HG03439 (cell line): ENCODE measurements at regions not wholly inside any gene's neighbourhood (a gene's known extent, or its start where the extent isn't known, plus 50 kb on each side); places are given as distances from the start of the nearest gene placed in this dataset.

Experiments
- ATAC-seq: cut with Tn5 transposase; IDR thresholded peaks from one replicate; pipeline ENCODE4 v1.9.1; 2021; ENCODE audit warnings: mild to moderate bottlenecking, moderate library complexity; ENCODE audit not compliant: unreplicated experiment

DNA sequence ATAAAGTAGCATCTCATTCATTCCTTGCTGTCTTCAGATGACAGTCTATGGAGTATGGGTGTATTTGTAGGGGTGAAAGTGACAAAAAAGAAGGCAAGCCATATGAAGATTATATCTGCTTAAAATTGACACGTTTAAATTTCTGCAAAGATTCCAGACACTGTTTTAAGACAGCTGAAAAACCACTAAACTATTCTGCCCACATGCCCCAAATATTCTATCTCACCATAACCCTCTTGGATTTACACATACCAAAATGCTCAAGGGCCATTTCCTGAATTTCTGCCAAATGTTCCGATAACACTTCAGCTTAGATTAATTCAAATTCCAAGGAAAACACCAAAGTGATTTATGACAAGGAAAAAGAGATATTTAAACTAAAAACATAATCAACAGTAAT is 99.9 kb upstream of the IL6 start:
- no peak for ATAC-seq

DNA sequence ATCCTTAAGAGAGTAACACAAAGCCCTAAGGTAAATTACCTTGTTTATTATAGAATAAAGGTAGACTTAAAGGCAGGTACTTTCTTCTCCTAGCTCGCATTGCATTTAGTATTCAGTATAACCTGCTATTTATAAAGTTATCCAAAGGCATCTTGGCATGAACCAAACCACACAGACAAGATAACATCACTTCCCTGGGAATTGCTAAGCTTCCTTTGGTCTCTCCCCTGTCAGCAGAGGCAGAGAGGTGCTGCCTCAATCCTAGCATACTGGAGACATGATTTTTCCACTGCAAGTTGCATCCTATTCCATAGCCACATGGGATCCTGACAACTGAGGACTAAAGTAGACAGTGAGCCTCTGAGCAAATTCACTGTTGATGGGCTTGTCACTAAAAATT is 101.7 kb upstream of the IL6 start:
- no peak for ATAC-seq

DNA sequence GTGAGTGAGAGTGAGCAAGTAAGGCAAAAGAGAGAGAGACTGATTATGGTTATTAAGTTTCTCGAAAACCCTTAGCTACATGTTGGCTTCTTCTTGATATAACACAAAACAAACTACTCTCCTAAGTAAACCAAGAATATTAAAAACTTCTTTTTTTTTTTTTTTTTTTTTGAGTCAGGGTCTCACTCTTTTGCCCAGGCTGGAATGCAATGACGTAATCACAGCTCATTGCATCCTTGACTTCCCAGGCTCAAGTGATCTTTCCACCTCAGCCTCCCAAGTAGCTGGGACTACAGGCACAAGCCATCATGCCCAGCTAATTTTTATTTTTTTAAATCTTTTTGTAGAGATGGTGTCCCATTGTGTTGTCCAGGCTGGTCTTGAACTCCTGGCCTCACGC is 102.2 kb upstream of the IL6 start:
- ATAC-seq: no peak

DNA sequence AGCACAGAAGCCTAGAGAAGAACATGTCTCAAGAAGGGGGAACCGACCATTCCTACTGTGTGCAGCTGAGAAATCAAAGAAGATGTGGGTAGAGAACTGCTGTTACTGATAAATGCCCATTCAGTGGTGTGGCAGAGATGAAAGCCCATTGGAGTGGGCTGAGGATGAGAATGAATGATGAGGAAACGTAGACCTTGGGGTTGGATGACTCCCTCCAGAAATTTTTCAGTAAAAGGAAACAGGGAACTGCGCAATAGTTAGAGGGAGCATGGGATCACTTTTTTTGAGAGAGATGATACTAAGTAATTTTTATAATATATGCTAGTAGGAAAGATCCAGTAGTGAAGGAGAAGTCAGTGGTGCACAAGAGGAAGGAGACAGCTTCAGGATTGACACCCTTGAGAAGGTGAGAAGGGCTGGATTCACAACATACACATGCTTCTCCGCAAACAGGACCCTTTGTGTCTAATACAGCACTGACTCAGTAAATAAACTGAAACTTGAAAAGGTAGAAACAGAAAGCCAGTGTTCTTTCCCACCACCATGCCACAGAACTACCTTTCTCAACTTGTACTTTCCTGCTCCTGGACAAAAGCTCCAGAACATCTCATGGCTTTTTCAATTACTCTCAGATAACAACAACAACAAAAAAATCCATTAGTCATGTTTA is 104.7 kb upstream of the IL6 start:
- ATAC-seq: no peak

DNA sequence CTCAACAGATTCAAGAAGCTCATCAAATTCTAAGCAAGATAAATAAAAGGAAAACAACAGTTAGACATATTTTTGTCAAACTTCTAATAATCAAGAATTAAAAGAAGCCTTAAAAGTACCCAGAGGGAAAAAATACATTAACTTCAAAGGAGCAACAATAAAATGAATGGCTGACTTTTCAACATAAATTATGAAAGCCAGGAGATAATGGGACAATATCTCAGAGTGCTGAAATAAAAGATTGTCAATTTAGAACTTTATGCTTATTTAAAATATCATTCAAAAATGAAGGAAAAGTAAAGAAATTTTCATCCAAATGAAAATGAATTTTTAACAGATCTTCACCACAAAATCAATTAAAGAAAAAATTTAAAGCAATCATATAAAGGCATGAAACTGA is 108.5 kb upstream of the IL6 start:
- no peak for ATAC-seq

DNA sequence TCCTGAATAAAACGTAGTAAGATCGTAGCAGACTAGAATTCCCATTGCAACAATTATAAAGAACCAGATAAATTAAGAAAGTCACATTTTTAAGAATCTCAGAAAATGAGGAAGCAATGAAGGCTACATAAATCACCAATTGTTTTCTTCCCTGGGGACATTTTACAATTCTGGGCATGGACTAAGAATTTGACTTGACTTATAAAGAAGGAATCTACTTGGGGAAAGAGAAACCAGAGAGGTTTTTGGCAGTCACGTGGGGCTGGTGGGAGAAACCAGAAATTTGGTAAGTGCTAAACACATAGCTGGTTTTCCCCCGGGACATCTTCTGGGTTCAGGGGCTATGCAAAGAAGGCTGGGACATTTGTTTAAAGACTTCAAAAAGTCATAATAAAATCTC is 109.8 kb upstream of the IL6 start:
- ATAC-seq: no peak

DNA sequence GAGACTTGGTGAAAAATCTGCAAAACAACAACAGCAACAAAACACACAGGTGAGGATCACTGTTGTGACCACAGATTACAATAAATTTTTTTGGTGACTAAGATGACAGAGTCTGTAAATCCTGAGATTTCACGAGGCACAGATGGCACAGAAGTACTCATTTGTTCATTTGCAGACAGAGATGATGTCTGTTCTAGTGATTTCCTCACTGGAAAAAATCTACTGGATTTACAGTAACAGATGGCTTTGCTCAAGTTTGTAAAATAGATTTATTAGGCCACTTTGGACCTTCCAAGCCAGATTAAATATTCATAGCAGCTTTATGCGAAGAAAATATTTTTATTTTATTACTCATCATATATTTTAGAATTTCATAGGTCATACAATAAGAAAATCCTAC is 113.5 kb upstream of the IL6 start:
- no peak for ATAC-seq

DNA sequence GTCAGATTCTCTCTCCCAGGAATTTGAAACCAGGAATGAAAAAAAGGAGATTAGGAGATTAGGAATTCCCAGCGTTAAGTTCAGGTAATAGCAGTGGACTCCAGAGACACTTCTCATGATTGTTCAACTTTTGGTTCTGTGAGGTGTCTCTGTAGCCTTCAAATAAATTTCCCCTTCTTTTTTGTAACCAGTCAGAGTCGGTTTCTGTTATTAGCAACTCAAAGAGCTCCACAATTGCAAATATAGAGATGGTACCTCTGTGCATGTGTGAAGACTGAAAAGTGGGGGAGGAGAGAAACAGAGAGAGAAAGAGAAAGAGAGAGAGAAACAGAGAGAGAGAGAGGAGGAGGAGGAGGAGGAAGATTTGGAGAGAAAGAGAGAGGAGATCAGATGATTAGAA is 112.8 kb upstream of the STEAP1B start:
- no peak for ATAC-seq

DNA sequence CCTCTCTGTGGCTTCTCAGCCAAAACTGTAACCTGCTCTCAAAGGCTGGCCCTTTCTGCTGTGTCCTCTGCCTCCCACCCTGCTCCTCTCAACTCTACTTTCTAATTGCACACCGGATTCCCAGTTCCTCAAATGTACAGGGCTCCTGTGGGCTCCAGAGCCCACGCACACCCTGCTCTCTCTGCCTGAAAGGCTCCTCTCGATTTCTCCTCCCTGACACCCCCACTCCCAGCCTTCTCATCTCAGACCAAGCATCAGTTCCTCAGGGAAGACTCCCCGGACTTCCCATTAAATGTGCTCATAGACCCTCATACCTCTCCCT is 111.7 kb upstream of the STEAP1B start:
- ATAC-seq: no peak

DNA sequence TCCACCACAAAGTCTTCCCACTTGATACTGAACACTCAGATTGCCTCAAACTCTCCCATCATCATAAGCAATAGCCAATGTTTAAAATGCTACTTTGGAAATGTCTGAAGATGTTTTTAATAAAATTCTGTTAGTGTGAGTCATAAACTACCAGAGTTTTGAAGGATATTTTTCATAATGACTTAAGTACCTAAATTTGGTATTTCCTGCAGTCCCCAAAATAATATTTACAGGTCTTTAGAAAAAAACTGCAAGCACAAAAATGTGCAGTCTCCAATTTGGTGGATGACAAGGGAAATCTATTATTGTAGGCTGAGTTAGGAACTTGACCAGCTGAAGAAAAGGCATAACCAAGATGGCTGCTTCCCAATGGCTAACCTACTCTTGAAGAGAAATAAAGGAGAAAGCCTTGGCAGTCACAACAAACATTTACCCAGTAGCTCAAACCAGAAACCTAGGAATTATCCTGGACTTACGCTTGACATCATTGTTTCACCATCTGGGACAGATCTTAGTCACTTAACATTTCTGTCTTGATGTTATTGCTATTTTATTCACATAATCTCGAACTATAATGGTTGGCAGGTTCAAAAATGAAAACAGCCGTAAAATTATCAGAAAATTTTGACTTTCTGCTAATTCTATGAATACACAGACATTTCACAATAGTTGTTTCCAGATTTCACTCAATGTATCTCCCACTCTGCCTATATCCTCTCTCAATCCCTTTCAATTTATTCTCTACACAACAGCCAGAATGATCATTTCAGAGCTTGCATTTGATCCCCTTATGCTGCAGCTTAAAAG is 111.2 kb upstream of the STEAP1B start:
- ATAC-seq: no peak

DNA sequence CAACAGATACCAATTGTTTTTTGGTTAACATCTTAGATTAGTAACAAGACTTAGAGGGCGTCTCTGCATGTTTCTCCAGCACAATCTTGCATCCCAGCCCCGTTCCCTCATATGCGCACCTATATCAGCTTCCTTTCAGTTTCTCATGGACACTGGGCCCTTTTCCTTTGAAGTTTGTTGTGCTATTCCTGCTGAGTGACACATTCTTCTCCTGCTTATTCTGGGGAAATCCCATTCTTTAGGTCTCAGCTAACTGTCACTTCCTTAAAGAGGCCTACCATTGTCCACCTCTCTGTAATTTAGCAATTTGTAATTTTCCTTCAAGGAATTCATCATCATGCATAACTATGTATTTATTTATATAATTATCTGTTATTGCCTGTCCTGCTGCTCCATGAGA is 110.3 kb upstream of the STEAP1B start:
- ATAC-seq: no peak

DNA sequence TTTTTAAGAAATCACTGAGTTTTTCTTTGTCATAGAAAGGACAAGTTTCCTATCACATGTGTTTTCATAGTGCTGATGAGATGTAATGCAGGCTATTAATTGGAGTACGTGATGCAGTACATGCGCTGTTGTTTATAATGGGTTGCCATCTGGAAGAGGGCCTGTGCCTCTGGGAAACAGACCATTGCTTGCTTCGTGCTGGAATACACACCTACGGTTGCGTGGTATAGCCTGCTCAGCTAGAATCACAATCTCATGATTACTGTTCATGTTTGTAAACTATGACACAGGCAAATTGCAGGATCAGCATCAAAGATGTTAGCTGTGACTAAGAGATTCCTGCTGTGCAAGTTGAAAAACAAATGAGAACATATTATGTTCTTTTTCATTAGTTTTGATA is 107.2 kb upstream of the STEAP1B start:
- no peak for ATAC-seq

DNA sequence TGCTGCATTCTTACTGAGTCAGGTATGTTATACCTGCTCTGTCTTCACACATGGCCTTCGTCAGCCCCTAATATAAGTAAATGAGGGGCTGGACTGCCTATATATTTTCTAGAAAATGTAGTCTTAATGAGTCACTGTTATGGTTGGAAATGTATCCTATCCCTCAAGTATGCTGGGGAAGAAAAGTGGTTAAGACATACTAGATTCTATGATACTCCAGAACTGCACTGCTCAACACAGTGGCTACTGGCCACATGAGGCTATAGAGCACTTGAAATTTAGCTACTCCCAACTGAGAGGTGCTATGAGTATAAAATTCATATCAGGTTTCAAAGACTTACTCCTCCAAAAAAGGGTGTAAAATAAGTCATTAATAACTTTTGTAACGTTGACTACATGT is 104.3 kb upstream of the STEAP1B start:
- no peak for ATAC-seq

DNA sequence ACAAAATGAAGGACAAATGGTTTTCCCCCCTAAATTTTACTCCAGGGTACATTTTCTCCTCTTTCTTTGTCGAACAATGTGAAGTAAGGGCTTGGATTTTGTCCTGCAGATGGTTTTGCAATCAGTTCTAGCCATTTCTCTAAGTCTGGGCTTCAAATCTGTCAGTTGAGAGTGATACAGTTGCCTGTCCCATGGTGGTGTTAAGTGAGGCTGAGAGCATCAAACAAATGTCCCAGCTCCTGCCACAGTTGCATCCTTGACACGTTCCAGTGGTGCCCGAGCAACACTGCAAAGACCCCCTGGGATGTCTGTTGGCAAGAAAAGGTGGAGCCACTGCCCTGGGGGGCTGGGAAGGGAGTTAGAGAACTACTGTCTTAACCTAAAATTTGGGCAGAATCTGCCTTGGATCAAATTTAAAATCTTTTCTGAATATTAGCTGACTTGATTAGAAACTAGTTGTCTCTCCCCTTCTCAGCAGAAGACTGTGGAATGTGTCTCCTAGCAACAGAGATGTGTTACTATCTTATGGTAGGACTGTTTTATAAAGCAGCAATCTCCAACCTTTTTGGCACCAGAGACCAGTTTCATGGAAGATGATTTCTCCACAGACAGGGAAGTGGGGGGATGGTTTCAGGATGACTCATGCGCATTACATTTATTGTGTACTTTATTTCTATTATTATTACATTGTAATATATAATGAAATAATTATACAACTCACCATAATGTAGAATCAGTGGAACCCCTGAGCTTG is 102.0 kb upstream of the STEAP1B start:
- no peak for ATAC-seq

DNA sequence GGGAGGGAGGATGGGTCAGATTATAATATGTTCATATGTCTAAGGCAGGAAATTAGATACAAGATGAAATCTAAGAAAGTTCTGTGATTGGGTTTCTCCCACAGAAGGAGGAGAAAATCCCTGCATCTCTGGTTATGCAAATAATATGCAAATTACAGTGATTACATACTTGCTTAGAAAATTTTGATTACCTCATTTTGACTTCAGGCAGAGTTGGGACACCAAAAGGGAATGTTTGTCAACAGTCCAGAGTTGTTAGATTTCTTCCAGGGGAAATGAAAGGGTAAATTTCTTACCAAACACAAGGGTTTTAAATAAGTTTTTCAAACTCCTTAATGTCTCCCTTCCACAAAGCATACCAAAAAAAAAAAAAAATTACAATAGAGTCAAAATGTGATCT is 101.4 kb upstream of the STEAP1B start:
- no peak for ATAC-seq

DNA sequence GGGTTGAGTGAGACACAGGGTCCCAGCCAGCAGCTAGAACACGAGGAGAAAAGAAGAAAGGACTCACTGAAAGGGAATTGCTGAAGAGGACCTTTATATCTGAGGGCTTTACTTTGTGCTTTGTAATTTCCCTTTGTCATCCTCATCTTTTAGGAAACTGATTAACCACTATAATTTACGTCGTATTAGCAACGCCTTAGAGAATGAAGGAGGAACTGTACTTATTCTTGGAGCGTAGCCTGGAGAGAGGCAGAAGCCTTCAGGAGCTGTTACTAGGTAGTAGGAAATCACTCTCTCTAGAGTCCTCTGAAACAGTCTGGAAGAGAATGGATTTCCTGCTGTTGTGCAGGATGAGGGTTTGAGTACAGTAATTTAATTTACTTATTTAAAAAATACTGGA is 101.0 kb upstream of the STEAP1B start:
- no peak for ATAC-seq

DNA sequence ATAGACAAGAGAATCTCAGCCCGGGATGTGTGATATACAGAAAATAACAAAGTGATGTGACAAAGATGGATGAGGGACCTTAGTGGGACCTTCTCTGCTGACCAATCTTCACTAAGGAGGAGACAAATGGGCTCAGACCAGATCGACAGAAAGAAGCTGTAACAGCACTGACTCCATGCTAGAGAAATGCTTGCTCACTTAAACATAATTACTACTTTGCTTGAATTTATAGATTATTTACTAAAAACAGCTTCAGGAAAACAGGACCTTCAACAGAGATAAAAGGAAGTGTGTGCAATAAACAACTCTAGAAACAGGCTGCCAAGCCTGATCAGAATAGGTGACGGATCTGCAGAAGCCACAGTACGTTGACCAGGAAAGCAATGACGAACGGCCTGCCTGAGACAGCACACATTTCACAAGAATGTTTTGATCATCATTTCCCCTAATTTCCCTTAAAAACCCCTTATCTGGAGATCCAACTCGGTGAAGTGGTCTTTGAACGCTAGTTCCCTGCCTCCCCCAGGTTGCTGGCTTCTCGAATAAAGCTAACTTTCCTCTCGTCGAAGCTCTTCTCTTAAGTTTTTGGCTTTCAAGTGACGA is 98.4 kb upstream of the STEAP1B start:
- ATAC-seq: no peak

DNA sequence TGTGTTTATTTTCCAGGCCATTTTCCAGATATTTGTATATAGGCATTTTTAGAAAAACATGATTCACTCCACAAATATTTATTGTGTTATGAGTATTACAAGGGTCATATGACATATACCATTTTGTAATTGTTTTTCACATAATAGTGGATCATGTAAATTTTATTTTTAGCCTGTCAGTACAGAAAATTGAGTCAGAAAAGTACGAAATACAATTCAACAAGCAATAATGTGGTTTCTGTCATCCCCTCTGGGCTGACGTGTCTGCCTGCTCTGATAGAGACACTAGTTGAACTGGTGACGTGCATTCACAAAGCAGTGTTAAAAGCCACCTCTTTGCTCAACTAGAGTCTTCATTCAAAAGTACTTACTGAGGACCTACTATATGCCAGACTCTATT is 97.9 kb upstream of the STEAP1B start:
- no peak for ATAC-seq

DNA sequence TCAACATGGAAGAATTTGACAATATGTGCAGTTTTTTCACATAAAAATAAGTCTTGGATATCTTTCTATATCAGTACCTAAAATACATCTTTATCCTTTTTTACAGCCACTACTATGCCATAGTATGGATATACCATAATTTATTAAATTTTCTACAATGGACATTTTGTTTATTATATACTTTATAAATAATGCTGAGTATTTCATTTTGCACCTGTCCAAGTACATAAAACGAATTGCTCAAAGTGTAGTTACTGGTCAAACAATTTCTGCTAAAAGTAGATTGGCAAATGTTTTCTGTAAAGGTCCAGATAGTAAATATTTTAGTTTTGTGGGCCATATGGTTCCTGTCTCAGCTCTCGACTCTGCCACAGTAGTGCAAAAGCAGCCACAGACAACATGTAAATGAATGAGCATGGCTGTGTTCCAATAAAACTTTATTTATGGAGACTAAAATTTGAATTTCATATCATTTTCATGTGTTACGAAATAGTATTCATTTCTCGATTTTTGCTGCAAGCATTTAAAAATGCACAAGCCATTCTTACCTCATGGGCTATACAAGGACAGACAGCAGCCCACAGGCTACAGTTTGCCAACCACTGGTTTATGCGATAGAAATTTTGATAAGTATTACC is 96.9 kb upstream of the STEAP1B start:
- ATAC-seq: no peak

DNA sequence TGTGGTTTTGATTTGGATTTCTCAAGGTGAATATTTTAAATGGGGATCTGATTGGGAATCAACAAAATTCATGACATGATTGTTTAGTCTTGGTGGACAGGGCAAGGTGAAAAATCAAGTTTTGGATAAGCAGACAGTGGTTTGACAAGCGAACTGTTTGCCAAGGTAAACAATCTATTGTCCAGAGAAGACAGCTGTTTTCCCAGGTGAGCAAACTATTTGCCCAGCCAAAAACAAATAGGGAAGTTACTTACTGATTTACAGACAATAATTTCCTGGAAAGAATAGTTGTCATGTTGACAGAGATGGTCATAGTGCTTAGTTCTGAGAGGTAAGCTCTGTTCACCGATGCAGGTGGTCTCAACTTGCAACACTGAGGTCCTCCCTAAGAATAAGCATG is 94.0 kb upstream of the STEAP1B start:
- ATAC-seq: no peak

DNA sequence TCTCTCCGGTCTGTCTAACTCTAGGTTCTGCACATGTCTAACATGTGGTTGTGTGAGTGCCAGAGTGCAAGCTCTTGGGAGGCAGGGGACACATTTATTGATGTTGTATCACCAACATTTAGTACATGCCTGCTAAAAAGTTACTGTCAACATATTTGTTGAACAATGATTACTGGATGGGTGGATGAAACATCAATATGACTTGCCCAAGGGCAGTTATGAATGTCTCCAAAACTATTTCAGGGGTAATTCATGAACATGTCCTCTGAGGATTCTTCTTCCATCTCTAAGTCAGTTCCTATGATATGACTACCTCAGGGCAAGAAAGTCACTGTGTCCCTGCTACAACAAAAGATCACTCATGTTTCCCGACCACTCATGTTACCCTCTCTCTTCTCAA is 91.3 kb upstream of the STEAP1B start:
- ATAC-seq: no peak
